ENCODE measurements at regions not wholly inside any gene's neighbourhood (a gene's known extent, or its start where the extent isn't known, plus 50 kb on each side); places are given as distances from the start of the nearest gene placed in this dataset.
"Not testable (repeated sequence)": the region's sequence is repeated elsewhere in the genome, so short reads cannot be mapped to it uniquely, and the experiment has no call there.

- ATAC-seq; intact Hi-C loops (cut with DNase I); DNase-seq: not testable (repeated sequence)
These were observed 741.8 kb downstream of the CDH18 start for GRCh38 chr5:19246191-19246590.

GRCh38 chr5:19247302-19247701 lies 740.7 kb downstream of the CDH18 start:
- no peak for ATAC-seq
- no peak for DNase-seq
- intact Hi-C loops (cut with DNase I) = no loop called here

GRCh38 chr5:19256036-19256435 lies 732.0 kb downstream of the CDH18 start:
- no peak for ATAC-seq
- no peak for DNase-seq
- intact Hi-C loops (cut with DNase I) = no loop called here

- DNase-seq (no peak), ATAC-seq (peak in 1 of 2 donors; percentile 21)
- intact Hi-C loops (cut with DNase I) = no loop called here
These were observed 729.3 kb downstream of the CDH18 start for GRCh38 chr5:19258686-19259085.

- intact Hi-C loops (cut with DNase I) = no loop called here
- ATAC-seq (no peak), DNase-seq (no peak)
These were observed 726.1 kb downstream of the CDH18 start for GRCh38 chr5:19261879-19262278.

- intact Hi-C loops (cut with DNase I) = no loop called here
- DNase-seq = no peak
- no peak for ATAC-seq
These were observed 723.2 kb downstream of the CDH18 start for GRCh38 chr5:19264821-19265220.

GRCh38 chr5:19266791-19267190 lies 721.2 kb downstream of the CDH18 start:
- ATAC-seq (no peak), DNase-seq (no peak)
- intact Hi-C loops (cut with DNase I) = no loop called here

- ATAC-seq (no peak), DNase-seq (no peak)
- intact Hi-C loops (cut with DNase I) = no loop called here
These were observed 717.8 kb downstream of the CDH18 start for GRCh38 chr5:19270153-19270552.

- intact Hi-C loops (cut with DNase I) = no loop called here
These were observed 713.4 kb downstream of the CDH18 start for GRCh38 chr5:19274578-19274977.

GRCh38 chr5:19285286-19285685 lies 702.7 kb downstream of the CDH18 start:
- DNase-seq (no peak), ATAC-seq (no peak)
- intact Hi-C loops (cut with DNase I) = no loop called here

More at GRCh38 chr5:19274578-19274977, 713.4 kb downstream of the CDH18 start:
- DNase-seq (no peak), ATAC-seq (no peak)

GRCh38 chr5:19287548-19288277 lies 700.3 kb downstream of the CDH18 start:
- intact Hi-C loops (cut with DNase I) = not testable (repeated sequence)

GRCh38 chr5:19288311-19288710 lies 699.7 kb downstream of the CDH18 start:
- intact Hi-C loops (cut with DNase I); ATAC-seq; DNase-seq: not testable (repeated sequence)

More at GRCh38 chr5:19287548-19288277, 700.3 kb downstream of the CDH18 start:
- DNase-seq, ATAC-seq: not testable (repeated sequence)

- no peak for DNase-seq
- intact Hi-C loops (cut with DNase I) = no loop called here
- no peak for ATAC-seq
These were observed 690.1 kb downstream of the CDH18 start for GRCh38 chr5:19297934-19298333.

GRCh38 chr5:19301271-19301670 lies 686.7 kb downstream of the CDH18 start:
- intact Hi-C loops (cut with DNase I) = no loop called here
- ATAC-seq (no peak), DNase-seq (no peak)

GRCh38 chr5:19314840-19315239 lies 673.2 kb downstream of the CDH18 start:
- ATAC-seq (peak in 1 of 2 donors; percentile 87), DNase-seq (no peak)

GRCh38 chr5:19319252-19319651 lies 668.7 kb downstream of the CDH18 start:
- no peak for DNase-seq
- ATAC-seq = no peak
- intact Hi-C loops (cut with DNase I) = no loop called here

More at GRCh38 chr5:19314840-19315239, 673.2 kb downstream of the CDH18 start:
- intact Hi-C loops (cut with DNase I) = no loop called here

GRCh38 chr5:19322716-19323485 lies 665.1 kb downstream of the CDH18 start:
- intact Hi-C loops (cut with DNase I) = no loop called here
- DNase-seq (no peak), ATAC-seq (peak; percentile 44 to 73)

- intact Hi-C loops (cut with DNase I) = no loop called here
- ATAC-seq (no peak), DNase-seq (no peak)
These were observed 653.7 kb downstream of the CDH18 start for GRCh38 chr5:19334278-19334677.

GRCh38 chr5:19342942-19343341 lies 645.1 kb downstream of the CDH18 start:
- no peak for ATAC-seq
- no peak for DNase-seq
- intact Hi-C loops (cut with DNase I) = no loop called here

GRCh38 chr5:19352120-19352519 lies 635.9 kb downstream of the CDH18 start:
- DNase-seq (no peak), ATAC-seq (no peak)
- intact Hi-C loops (cut with DNase I) = no loop called here
